IMR-90 (cell line): ENCODE measurements at regions not wholly inside any gene's neighbourhood (a gene's known extent, or its start where the extent isn't known, plus 50 kb on each side); places are given as distances from the start of the nearest gene placed in this dataset.

Experiments
- ATAC-seq: fragments of 200-7000 bp; cut with Tn5 transposase; 2 replicates; pipeline ENCODE4 v1.9.1; 2020; ENCODE audit warnings: low read depth, mild to moderate bottlenecking, moderate library complexity
- BruUV-seq: library from RNA; stranded (reverse); fragments of 400-500 nt; replicated peaks from 2 replicates; lab custom pipeline; 2021; lab: Mats Ljungman, UMichigan
- CTCF ChIA-PET: fragments of 300-600 bp; formaldehyde crosslinking; extraction: SDS; loops from one replicate; lab custom pipeline; 2021; ENCODE audit warnings: antibody characterized with exemption; lab: Yijun Ruan, JAX
- POLR2A ChIA-PET: fragments of 300-600 bp; sonication (Branson Sonifier 250); formaldehyde crosslinking; loops from one replicate; lab custom pipeline; 2022; ENCODE audit warnings: antibody characterized with exemption; ENCODE audit not compliant: unreplicated experiment; lab: Charles Lee
- DNase-seq: peaks from one replicate; pipeline ENCODE4 v3.0.0; 2013
- H2AFZ ChIP-seq: replicated peaks from 2 replicates; pipeline ENCODE3; 2013; ENCODE audit warnings: low read length, mild to moderate bottlenecking; ENCODE audit not compliant: poor library complexity
- H2AK5ac ChIP-seq: 2 replicates; pipeline ENCODE4 v1.6.1; 2013; ENCODE audit warnings: low read depth, low read length, inconsistent platforms
- H2AK9ac ChIP-seq: replicated peaks from 2 replicates; pipeline ENCODE3; 2013; ENCODE audit warnings: mild to moderate bottlenecking, low read depth, low read length, moderate library complexity; ENCODE audit not compliant: poor library complexity
- H2BK120ac ChIP-seq: 2 replicates; pipeline ENCODE4 v1.6.1; 2013; ENCODE audit warnings: low read depth, low read length, inconsistent platforms
- H2BK15ac ChIP-seq: 3 replicates; pipeline ENCODE4 v1.6.1; 2013; ENCODE audit warnings: low read depth, low read length, inconsistent platforms
- H2BK20ac ChIP-seq: 2 replicates; pipeline ENCODE4 v1.6.1; 2013; ENCODE audit warnings: low read depth, mild to moderate bottlenecking, inconsistent platforms, low read length, moderate library complexity
- H2BK5ac ChIP-seq: 2 replicates; pipeline ENCODE4 v1.6.1; 2013; ENCODE audit warnings: mild to moderate bottlenecking, low read depth, low read length, inconsistent platforms; ENCODE audit not compliant: poor library complexity, severe bottlenecking
- H3K14ac ChIP-seq: replicated peaks from 2 replicates; pipeline ENCODE4 v1.6.1; 2013; ENCODE audit warnings: low read depth, low read length, inconsistent platforms
- H3K18ac ChIP-seq: 2 replicates; pipeline ENCODE4 v1.6.1; 2013; ENCODE audit warnings: low read depth, low read length, control low read depth
- H3K23ac ChIP-seq: 2 replicates; pipeline ENCODE4 v1.6.1; 2013; ENCODE audit warnings: low read depth, low read length, inconsistent platforms
- H3K27ac ChIP-seq: 2 replicates; pipeline ENCODE4 v1.5.1; 2013; ENCODE audit warnings: mild to moderate bottlenecking, control low read depth, low read length; ENCODE audit not compliant: insufficient read depth
- H3K27me3 ChIP-seq: 2 replicates; pipeline ENCODE4 v1.6.1; 2013; ENCODE audit warnings: low read length; ENCODE audit not compliant: control insufficient read depth, insufficient read depth
- H3K36me3 ChIP-seq: 2 replicates; pipeline ENCODE4 v1.6.1; 2013; ENCODE audit warnings: low read length, mixed read lengths; ENCODE audit not compliant: control insufficient read depth, insufficient read depth
- H3K4ac ChIP-seq: 2 replicates; pipeline ENCODE4 v1.6.1; 2013; ENCODE audit warnings: low read depth, low read length, inconsistent platforms
- H3K4me1 ChIP-seq: 2 replicates; pipeline ENCODE4 v1.6.1; 2013; ENCODE audit warnings: low read length, mixed read lengths; ENCODE audit not compliant: control insufficient read depth, insufficient read depth
- H3K4me2 ChIP-seq: 2 replicates; pipeline ENCODE4 v1.6.1; 2013; ENCODE audit warnings: low read depth, mild to moderate bottlenecking, control low read depth, low read length, moderate library complexity
- H3K4me3 ChIP-seq: 2 replicates; pipeline ENCODE4 v1.5.1; 2013; ENCODE audit warnings: low read depth, mild to moderate bottlenecking, control low read depth, low read length, moderate library complexity; ENCODE audit not compliant: insufficient read depth
- H3K56ac ChIP-seq: 2 replicates; pipeline ENCODE4 v1.6.1; 2013; ENCODE audit warnings: low read length, inconsistent platforms; ENCODE audit not compliant: insufficient read depth; ENCODE audit errors: extremely low read depth
- H3K79me1 ChIP-seq, 2 experiments: 2 replicates each; pipeline ENCODE4 v1.6.1; 2013; ENCODE audit warnings: low read length in 2 of 2, inconsistent platforms in 1 of 2, low read depth in 1 of 2
- H3K9ac ChIP-seq: 2 replicates; pipeline ENCODE4 v1.6.1; 2013; ENCODE audit warnings: low read depth, low read length, control low read depth
- H3K9me1 ChIP-seq: 2 replicates; pipeline ENCODE4 v1.6.1; 2013; ENCODE audit warnings: low read length, inconsistent platforms; ENCODE audit not compliant: insufficient read depth
- H3K9me3 ChIP-seq: 2 replicates; pipeline ENCODE4 v1.6.1; 2013; ENCODE audit warnings: low read length; ENCODE audit not compliant: control insufficient read depth, insufficient read depth
- H4K20me1 ChIP-seq: 2 replicates; pipeline ENCODE4 v1.6.1; 2013; ENCODE audit warnings: low read length, inconsistent platforms; ENCODE audit not compliant: insufficient read depth
- H4K5ac ChIP-seq: 2 replicates; pipeline ENCODE4 v1.6.1; 2013; ENCODE audit warnings: mild to moderate bottlenecking, low read depth, low read length, control low read depth
- H4K8ac ChIP-seq, 2 experiments: 2 replicates each; pipeline ENCODE4 v1.6.1; 2013; ENCODE audit warnings: low read depth in 2 of 2, low read length in 2 of 2, control low read depth in 1 of 2, inconsistent platforms in 1 of 2
- H4K91ac ChIP-seq: 2 replicates; pipeline ENCODE4 v1.6.1; 2013; ENCODE audit warnings: low read depth, low read length, inconsistent platforms; ENCODE audit not compliant: insufficient read depth
- CTCF ChIP-seq: conservative IDR thresholded peaks from 2 replicates; pipeline ENCODE4 v1.5.1; 2012; ENCODE audit warnings: mild to moderate bottlenecking, low read depth, low read length, improper control_type of control experiment
- MXI1 ChIP-seq: IDR thresholded peaks from 2 replicates; pipeline ENCODE4 v1.6.1; 2012; ENCODE audit warnings: low read depth, mild to moderate bottlenecking, low read length, moderate library complexity, borderline replicate concordance
- POLR2A ChIP-seq: IDR thresholded peaks from 2 replicates; pipeline ENCODE4 v1.6.1; 2012; ENCODE audit warnings: mild to moderate bottlenecking, low read depth, low read length
- RAD21 ChIP-seq: IDR thresholded peaks from 2 replicates; pipeline ENCODE4 v1.6.1; 2012; ENCODE audit warnings: low read length, improper control_type of control experiment
- WGBS, 2 experiments: methylation state at CpG; one replicate each; pipeline versions ENCODE4 v1.1.5 to v1.1.7; 2013; ENCODE audit warnings: missing lambda C conversion rate in 2 of 2; ENCODE audit not compliant: insufficient read length in 1 of 2; ENCODE audit errors: extremely low coverage in 2 of 2; 5-methylcytosine and 5-hydroxymethylcytosine counted together
- dilution Hi-C: fragments of 300-500 bp; cut with HindIII; formaldehyde crosslinking; loops from one replicate; pipeline ENCODE4 v1.14.3; 2018; ENCODE audit warnings: low sequenced_read_pairs; ENCODE audit not compliant: unreplicated experiment
- in situ Hi-C: fragments of 300-500 bp; cut with MboI; formaldehyde crosslinking; loops from 3 replicates; pipeline ENCODE4 v1.14.3; 2019; ENCODE audit warnings: low sequenced_read_pairs, inconsistent platforms, mixed read lengths
- intact Hi-C: fragments of 100-400 bp; cut with micrococcal nuclease; formaldehyde crosslinking; loops from 2 replicates; pipeline ENCODE4 v1.10.0; 2022

- BruUV-seq: no TSS peak
- H3K9me3 ChIP-seq: no peaks in the 10 kb centered on the region
- peaks cover 7% of the 10 kb centered on the region for H3K4me1 ChIP-seq
- dilution Hi-C loops: no loop called here
- H3K4ac ChIP-seq: peak overlapping the region; percentile 19; the same call in 1 of the 2 replicates
- no peaks in the 10 kb centered on the region for H3K27me3 ChIP-seq
- ATAC-seq (no peak), DNase-seq (no peak)
- intact Hi-C loops: no loop called here
- TF ChIP-seq POLR2A (no peak), MXI1 (no peak), CTCF (no peak), RAD21 (no peak)
- H4K5ac ChIP-seq: no peak overlapping the region
- 0 out of 2 replicates have a peak overlapping the region, but pooled peaks have one; percentile 26 for H2AK5ac ChIP-seq
- no peaks in the 10 kb centered on the region for H3K36me3 ChIP-seq
- H2BK120ac ChIP-seq: peak overlapping the region; percentile 24; the same call in 1 of the 2 replicates
- ChIA-PET POLR2A (no interaction called here), CTCF (interaction anchor here (1.5 kb wide), 1 partner anchor 173 kb away, joined by 4 read pairs; no protein-coding TSS in a partner anchor)
- no peak overlapping the region for H3K18ac ChIP-seq
- no peak overlapping the region for H4K8ac ChIP-seq
- H3K14ac ChIP-seq: 0 out of 2 replicates have a peak overlapping the region, but pooled peaks have one; percentile 47
- 100% methylated on average over 2 of the region's 7 CpGs; no CpG with 5 or more reads in 1 of the 2 experiments for WGBS, 2 experiments
- no peak overlapping the region for H3K4me2 ChIP-seq
- H2AK9ac ChIP-seq: peak overlapping the region; percentile 25
- no peak overlapping the region for H3K27ac ChIP-seq
- H3K23ac ChIP-seq: peak overlapping the region; percentile 18
- H3K4me3 ChIP-seq: no peak overlapping the region
- H4K91ac ChIP-seq: no peak overlapping the region; the same call in 1 of the 2 replicates
- in situ Hi-C loops: no loop called here
- no peaks in the 10 kb centered on the region for H3K79me1 ChIP-seq
- H2BK5ac ChIP-seq: no peak overlapping the region
- 0 out of 2 replicates have a peak overlapping the region, but pooled peaks have one; percentile 3 for H3K56ac ChIP-seq
- H4K20me1 ChIP-seq: no peaks in the 10 kb centered on the region
- H3K9ac ChIP-seq: no peak overlapping the region
- H2AFZ ChIP-seq: no peak overlapping the region
- peaks cover 2% of the 10 kb centered on the region; the same call in 1 of the 2 replicates for H3K9me1 ChIP-seq
- H2BK20ac ChIP-seq: no peak overlapping the region; the same call in 1 of the 2 replicates
- no peak overlapping the region; the same call in 2 of the 3 replicates for H2BK15ac ChIP-seq
Measured at GRCh38 chr3:159632128-159632527, 356.5 kb upstream of the IL12A start.
